ENCODE measurements at regions not wholly inside any gene's neighbourhood (a gene's known extent, or its start where the extent isn't known, plus 50 kb on each side); places are given as distances from the start of the nearest gene placed in this dataset.

- peaks cover 28 to 51% (median 37%) of the 10 kb centered on the region in 4 donors for H3K4me1 ChIP-seq
- H3K27me3 ChIP-seq: no peaks in the 10 kb centered on the region
- H3K27ac ChIP-seq: peak overlapping the region in 2 of 4 donors; percentile 18 to 76
- H3K4me3 ChIP-seq: no peak overlapping the region
- DNase-seq (peak in 1 of 2 donors; percentile 69), ATAC-seq (ENCODE audit: low FRiP score in 2 of 2) (peak; percentile 8 to 67)
- H3K9me3 ChIP-seq: no peaks in the 10 kb centered on the region
- WGBS, 2 donors: 53 to 83% methylated on average over 2 of the region's 2 CpGs
- H3K36me3 ChIP-seq: no peaks in the 10 kb centered on the region
- TF ChIP-seq CTCF (IDR thresholded peaks at IDR 0.05) (no peak), POLR2AphosphoS5 (IDR thresholded peaks at IDR 0.05) (peak in 1 of 2 donors; percentile 51), EP300 (IDR thresholded peaks at IDR 0.05) (peak in 1 of 4 donors; percentile 90)
Observed at GRCh38 chr3:72485641-72486040, 362.6 kb downstream of the SHQ1 start.

- Histone ChIP-seq H3K36me3 (no peaks in the 10 kb centered on the region), H3K27ac (no peak overlapping the region), H3K9me3 (no peaks in the 10 kb centered on the region), H3K27me3 (no peaks in the 10 kb centered on the region), H3K4me3 (no peak overlapping the region), H3K4me1 (peaks cover 28 to 48% (median 37%) of the 10 kb centered on the region in 4 donors)
- no peak for ATAC-seq (ENCODE audit: low FRiP score in 2 of 2)
- DNase-seq: no peak
- WGBS, 2 donors: 95% methylated on average over 3 of the region's 3 CpGs
- TF ChIP-seq POLR2AphosphoS5 (IDR thresholded peaks at IDR 0.05) (no peak), EP300 (IDR thresholded peaks at IDR 0.05) (no peak), CTCF (IDR thresholded peaks at IDR 0.05) (no peak), POLR2A (IDR thresholded peaks at IDR 0.05) (no peak)
Observed at GRCh38 chr3:72483554-72484104, 364.6 kb downstream of the SHQ1 start.

- peaks cover 25 to 43% (median 34%) of the 10 kb centered on the region in 4 donors for H3K4me1 ChIP-seq
- no peaks in the 10 kb centered on the region for H3K9me3 ChIP-seq
- H3K27ac ChIP-seq: peak overlapping the region in 3 of 4 donors; percentile 59 to 77 (median 67)
- no peaks in the 10 kb centered on the region for H3K27me3 ChIP-seq
- ATAC-seq (ENCODE audit: low FRiP score in 2 of 2) (peak; percentile 56 to 72), DNase-seq (peak; percentile 84 to 86)
- no peaks in the 10 kb centered on the region for H3K36me3 ChIP-seq
- 14 to 17% methylated on average over 12 of the region's 12 CpGs for WGBS, 2 donors
- no peak for TF ChIP-seq POLR2A (IDR thresholded peaks at IDR 0.05)
- TF ChIP-seq POLR2AphosphoS5 (IDR thresholded peaks at IDR 0.05): peak in 1 of 2 donors; percentile 52
- TF ChIP-seq EP300 (IDR thresholded peaks at IDR 0.05): peak in 1 of 4 donors; percentile 74
- TF ChIP-seq CTCF (IDR thresholded peaks at IDR 0.05): no peak
- peak overlapping the region in 3 of 4 donors; percentile 11 to 40 (median 30) for H3K4me3 ChIP-seq
Observed at GRCh38 chr3:72482589-72483321, 365.5 kb downstream of the SHQ1 start.

DNA sequence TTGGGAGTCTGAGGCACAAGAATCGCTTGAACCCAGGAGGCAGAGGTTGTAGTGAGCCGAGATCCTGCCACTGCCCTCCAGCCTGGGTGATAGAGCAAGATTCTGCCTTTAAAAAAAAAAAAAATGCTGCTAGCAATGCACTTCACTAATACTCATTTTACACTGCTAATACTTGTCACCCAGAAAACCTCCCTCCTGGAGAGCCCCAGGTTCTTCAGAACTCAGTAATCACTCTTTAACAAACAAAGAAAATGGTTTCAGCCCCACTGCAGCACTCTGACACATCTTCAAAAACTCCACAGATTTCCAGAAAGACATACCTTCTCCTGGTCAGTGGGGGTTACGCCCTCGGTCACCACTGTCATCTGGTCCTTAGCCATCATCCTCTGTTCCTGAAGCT is 366.7 kb downstream of the SHQ1 start:
- Histone ChIP-seq H3K27ac (no peak overlapping the region), H3K9me3 (no peaks in the 10 kb centered on the region), H3K4me3 (no peak overlapping the region), H3K36me3 (no peaks in the 10 kb centered on the region), H3K27me3 (no peaks in the 10 kb centered on the region), H3K4me1 (peaks cover 13 to 32% (median 23%) of the 10 kb centered on the region in 4 donors)
- TF ChIP-seq CTCF (IDR thresholded peaks at IDR 0.05) (no peak), POLR2A (IDR thresholded peaks at IDR 0.05) (no peak), POLR2AphosphoS5 (IDR thresholded peaks at IDR 0.05) (no peak), EP300 (IDR thresholded peaks at IDR 0.05) (no peak)
- no peak for DNase-seq
- no peak for ATAC-seq (ENCODE audit: low FRiP score in 2 of 2)
- 93 to 94% methylated on average over 4 of the region's 4 CpGs for WGBS, 2 donors
